Stomach (tissue), 8 donors: ENCODE measurements at regions not wholly inside any gene's neighbourhood (a gene's known extent, or its start where the extent isn't known, plus 50 kb on each side); places are given as distances from the start of the nearest gene placed in this dataset.

Source experiments
- DNase-seq, 2 donors: peaks; one replicate each; pipeline versions ENCODE4 v3.0.0 to v3.0.0-alpha.2; 2013 to 2019
- H3K27ac ChIP-seq, 5 donors: fragments of 200-600 bp in 4 of 5; sonication (generic) in 4 of 5; one replicate each; pipeline ENCODE4 v1.5.1; 2013 to 2019; ENCODE audit warnings: mild to moderate bottlenecking in 1 of 5, moderate library complexity in 1 of 5
- H3K27me3 ChIP-seq, 3 donors: fragments of 200-600 bp; sonication (generic); one replicate each; pipeline ENCODE4 v1.5.1; 2017 to 2019; ENCODE audit warnings: mixed run types in 1 of 3
- H3K36me3 ChIP-seq, 4 donors: fragments of 200-600 bp; sonication (generic); 1 replicate in 3 of 4; 2 replicates in 1 of 4; pipeline ENCODE4 v1.5.1; 2016 to 2019
- H3K4me1 ChIP-seq, 4 donors: fragments of 200-600 bp; sonication (generic); one replicate each; pipeline ENCODE4 v1.5.1; 2016 to 2019
- H3K4me3 ChIP-seq, 4 donors: fragments of 200-600 bp; sonication (generic) in 3 of 4; one replicate each; pipeline ENCODE4 v1.5.1; 2016 to 2019; ENCODE audit warnings: mild to moderate bottlenecking in 1 of 4
- H3K9me3 ChIP-seq, 4 donors: fragments of 200-600 bp; sonication (generic); one replicate each; pipeline ENCODE4 v1.5.1; 2016 to 2019
- EP300 ChIP-seq: sonication (generic); formaldehyde crosslinking; IDR thresholded peaks from one replicate; pipeline ENCODE4 v1.6.1; 2017; ENCODE audit warnings: antibody characterized with exemption
- POLR2A ChIP-seq, 4 donors: fragments of 450-650 bp; IDR thresholded peaks; one replicate each; pipeline ENCODE4 v1.6.1; 2016; ENCODE audit warnings: antibody characterized with exemption in 4 of 4, control low read depth in 2 of 4, mild to moderate bottlenecking in 1 of 4, moderate library complexity in 1 of 4
- POLR2AphosphoS5 ChIP-seq, 3 donors: sonication (generic); formaldehyde crosslinking; IDR thresholded peaks; one replicate each; pipeline ENCODE4 v1.6.1; 2016; ENCODE audit warnings: antibody characterized with exemption in 3 of 3
- WGBS, 5 donors: extraction: QIAGEN DNeasy Blood & Tissue Kit in 3 of 5; methylation state at CpG; one replicate each; pipeline versions ENCODE4 v1.1.5 to v1.1.7; 2013 to 2018; 5-methylcytosine and 5-hydroxymethylcytosine counted together
- intact Hi-C: fragments of 100-400 bp; cut with DNase I; formaldehyde crosslinking; loops from one replicate; pipeline ENCODE4 v1.15.1; 2023; ENCODE audit warnings: low total_unique reads
- TF ChIP-seq, protein P1 (sequence below), 7 experiments: fragments of 450-650 bp in 4 of 7; fragments of 200-600 bp in 3 of 7; sonication (generic) in 3 of 7; IDR thresholded peaks; one replicate each; pipeline ENCODE4 v1.5.1; 2016 to 2019; ENCODE audit warnings: antibody characterized with exemption in 7 of 7, control low read depth in 2 of 7, mild to moderate bottlenecking in 1 of 7
- donor health status: healthy with polysubstance abuse.
- donor health status: Bipolar disorder and iron deficiency.
- donor health status: healthy.

DNA sequence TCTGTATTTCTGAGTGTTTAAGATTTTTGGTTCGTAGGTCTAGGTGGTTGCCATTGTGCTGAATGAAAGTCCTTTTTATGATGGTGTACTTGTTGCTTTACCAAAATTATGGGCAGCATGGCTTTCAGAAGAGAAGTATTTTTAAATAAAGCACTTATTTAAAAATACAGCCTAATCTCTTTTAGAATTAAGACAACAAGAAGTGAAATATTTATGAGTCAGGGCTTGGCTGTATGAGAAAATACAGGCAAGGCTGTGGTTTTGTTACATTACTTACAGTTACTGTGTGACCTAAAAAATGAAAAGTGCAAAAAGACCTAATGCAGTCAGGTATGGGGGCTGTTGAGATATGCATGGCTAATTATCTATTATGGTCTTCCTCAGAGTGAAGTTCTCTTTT lies 185.2 kb upstream of the PPP1R3A start:
- Histone ChIP-seq H3K9me3 (no peaks in the 10 kb centered on the region), H3K27me3 (peaks cover 0 to 4% (median 0%) of the 10 kb centered on the region in 3 donors), H3K36me3 (no peaks in the 10 kb centered on the region), H3K4me1 (peaks cover 0 to 26% (median 15%) of the 10 kb centered on the region in 4 donors), H3K4me3 (no peak overlapping the region), H3K27ac (no peak overlapping the region)
- no peak for DNase-seq
- WGBS, 5 donors = 70 to 88% (median 82%) methylated on average over 1 of the region's 1 CpG
- intact Hi-C loops = no loop called here
- TF ChIP-seq, protein P1, sequence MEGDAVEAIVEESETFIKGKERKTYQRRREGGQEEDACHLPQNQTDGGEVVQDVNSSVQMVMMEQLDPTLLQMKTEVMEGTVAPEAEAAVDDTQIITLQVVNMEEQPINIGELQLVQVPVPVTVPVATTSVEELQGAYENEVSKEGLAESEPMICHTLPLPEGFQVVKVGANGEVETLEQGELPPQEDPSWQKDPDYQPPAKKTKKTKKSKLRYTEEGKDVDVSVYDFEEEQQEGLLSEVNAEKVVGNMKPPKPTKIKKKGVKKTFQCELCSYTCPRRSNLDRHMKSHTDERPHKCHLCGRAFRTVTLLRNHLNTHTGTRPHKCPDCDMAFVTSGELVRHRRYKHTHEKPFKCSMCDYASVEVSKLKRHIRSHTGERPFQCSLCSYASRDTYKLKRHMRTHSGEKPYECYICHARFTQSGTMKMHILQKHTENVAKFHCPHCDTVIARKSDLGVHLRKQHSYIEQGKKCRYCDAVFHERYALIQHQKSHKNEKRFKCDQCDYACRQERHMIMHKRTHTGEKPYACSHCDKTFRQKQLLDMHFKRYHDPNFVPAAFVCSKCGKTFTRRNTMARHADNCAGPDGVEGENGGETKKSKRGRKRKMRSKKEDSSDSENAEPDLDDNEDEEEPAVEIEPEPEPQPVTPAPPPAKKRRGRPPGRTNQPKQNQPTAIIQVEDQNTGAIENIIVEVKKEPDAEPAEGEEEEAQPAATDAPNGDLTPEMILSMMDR (IDR thresholded peaks at IDR 0.05) = no peak
- TF ChIP-seq POLR2AphosphoS5 (IDR thresholded peaks at IDR 0.05) (no peak), POLR2A (IDR thresholded peaks at IDR 0.05) (no peak)

DNA sequence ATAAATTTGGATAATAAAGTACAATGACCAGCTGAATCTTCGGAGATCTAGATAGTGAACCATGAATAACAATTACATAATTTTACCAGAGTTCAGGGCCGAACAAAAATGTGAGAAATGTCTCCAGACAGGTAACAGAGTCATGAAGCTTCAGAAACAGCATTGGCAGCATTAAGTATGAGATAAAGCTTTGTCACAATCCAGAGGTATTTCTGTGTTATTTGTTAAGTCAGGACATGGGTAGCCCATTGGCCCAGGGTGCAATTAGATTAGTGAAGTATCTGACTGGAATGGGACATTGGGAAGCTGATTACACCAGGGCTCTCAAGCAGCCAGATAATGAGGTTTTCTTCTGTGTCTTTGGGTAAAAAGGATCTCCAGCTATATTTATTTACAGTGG lies 184.2 kb upstream of the PPP1R3A start:
- DNase-seq = no peak
- Histone ChIP-seq H3K27ac (no peak overlapping the region), H3K9me3 (peaks cover 0 to 4% (median 0%) of the 10 kb centered on the region in 4 donors), H3K36me3 (no peaks in the 10 kb centered on the region), H3K4me3 (no peak overlapping the region), H3K4me1 (peaks cover 0 to 26% (median 15%) of the 10 kb centered on the region in 4 donors), H3K27me3 (peaks cover 0 to 4% (median 0%) of the 10 kb centered on the region in 3 donors)
- TF ChIP-seq POLR2AphosphoS5 (IDR thresholded peaks at IDR 0.05) (no peak), EP300 (no peak), POLR2A (IDR thresholded peaks at IDR 0.05) (no peak)
- TF ChIP-seq, protein P1 (IDR thresholded peaks at IDR 0.05) = no peak
- WGBS, 5 donors = 39 to 58% (median 47%) methylated on average over 2 of the region's 2 CpGs
- intact Hi-C loops = no loop called here

DNA sequence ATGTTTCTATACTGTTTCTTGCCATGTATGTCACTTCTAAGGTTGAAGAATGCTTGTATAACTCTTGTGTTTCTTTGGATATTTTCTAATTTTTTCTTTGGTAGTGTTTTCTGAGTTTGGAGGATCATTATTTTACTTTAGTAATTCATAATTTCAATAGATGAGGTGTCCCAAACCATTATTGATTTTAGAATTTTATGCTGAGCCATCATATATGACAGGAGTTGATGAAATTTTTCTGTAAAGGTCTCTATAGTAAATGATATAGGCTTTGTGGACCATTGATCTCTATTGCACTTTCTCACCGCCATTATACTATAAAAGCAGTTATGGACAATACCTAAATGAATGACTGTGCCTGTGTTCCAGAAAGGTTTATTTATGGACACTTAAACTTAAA lies 183.3 kb upstream of the PPP1R3A start:
- H3K27me3 ChIP-seq = peaks cover 0 to 4% (median 0%) of the 10 kb centered on the region in 3 donors
- 92 to 100% (median 98%) methylated on average over 1 of the region's 1 CpG for WGBS, 5 donors
- H3K9me3 ChIP-seq = peaks cover 0 to 6% (median 0%) of the 10 kb centered on the region in 4 donors
- intact Hi-C loops = no loop called here
- no peaks in the 10 kb centered on the region for H3K36me3 ChIP-seq
- no peak overlapping the region for H3K27ac ChIP-seq
- TF ChIP-seq POLR2AphosphoS5 (IDR thresholded peaks at IDR 0.05) (no peak), EP300 (no peak), POLR2A (IDR thresholded peaks at IDR 0.05) (no peak)
- TF ChIP-seq, protein P1 (IDR thresholded peaks at IDR 0.05) = no peak
- H3K4me1 ChIP-seq = peaks cover 0 to 26% (median 14%) of the 10 kb centered on the region in 4 donors
- no peak for DNase-seq
- H3K4me3 ChIP-seq = no peak overlapping the region

DNA sequence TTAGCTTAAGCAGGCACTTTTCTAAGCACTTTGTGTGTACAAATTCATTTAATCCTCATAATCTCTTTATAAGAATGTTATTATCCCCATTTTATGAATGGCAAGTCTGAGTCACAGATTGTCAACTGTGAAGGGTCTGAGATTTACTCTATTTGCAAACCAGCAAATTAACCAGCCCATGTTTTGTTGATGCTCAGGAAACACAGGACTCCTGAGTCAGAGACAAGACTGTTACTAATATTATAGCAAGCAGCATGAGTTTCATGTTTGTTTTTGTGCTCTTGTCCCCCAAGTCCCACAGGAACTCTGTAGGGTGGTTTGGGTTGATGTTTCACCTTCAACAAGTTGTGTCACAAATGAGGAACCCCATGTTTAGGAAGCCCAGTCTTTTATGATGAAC lies 182.0 kb upstream of the PPP1R3A start:
- intact Hi-C loops = no loop called here
- Histone ChIP-seq H3K9me3 (peaks cover 0 to 6% (median 0%) of the 10 kb centered on the region in 4 donors), H3K4me1 (peaks cover 0 to 26% (median 9%) of the 10 kb centered on the region in 4 donors), H3K27me3 (peaks cover 0 to 4% (median 0%) of the 10 kb centered on the region in 3 donors), H3K36me3 (no peaks in the 10 kb centered on the region), H3K27ac (no peak overlapping the region), H3K4me3 (no peak overlapping the region)
- TF ChIP-seq, protein P1 (IDR thresholded peaks at IDR 0.05) = no peak
- TF ChIP-seq POLR2A (IDR thresholded peaks at IDR 0.05) = no peak
- TF ChIP-seq POLR2AphosphoS5 (IDR thresholded peaks at IDR 0.05) = no peak
- no peak for TF ChIP-seq EP300
- no peak for DNase-seq
